ENCODE measurements at regions not wholly inside any gene's neighbourhood (a gene's known extent, or its start where the extent isn't known, plus 50 kb on each side); places are given as distances from the start of the nearest gene placed in this dataset.
"Not testable (repeated sequence)": the region's sequence is repeated elsewhere in the genome, so short reads cannot be mapped to it uniquely, and the experiment has no call there.

GRCh38 chr10:124319520-124319919 lies 99.2 kb downstream of the OAT start:
- not testable (repeated sequence) for TF ChIP-seq EZH2, CTCF (IDR thresholded peaks at IDR 0.05)
